ENCODE measurements at regions not wholly inside any gene's neighbourhood (a gene's known extent, or its start where the extent isn't known, plus 50 kb on each side); places are given as distances from the start of the nearest gene placed in this dataset.

DNA sequence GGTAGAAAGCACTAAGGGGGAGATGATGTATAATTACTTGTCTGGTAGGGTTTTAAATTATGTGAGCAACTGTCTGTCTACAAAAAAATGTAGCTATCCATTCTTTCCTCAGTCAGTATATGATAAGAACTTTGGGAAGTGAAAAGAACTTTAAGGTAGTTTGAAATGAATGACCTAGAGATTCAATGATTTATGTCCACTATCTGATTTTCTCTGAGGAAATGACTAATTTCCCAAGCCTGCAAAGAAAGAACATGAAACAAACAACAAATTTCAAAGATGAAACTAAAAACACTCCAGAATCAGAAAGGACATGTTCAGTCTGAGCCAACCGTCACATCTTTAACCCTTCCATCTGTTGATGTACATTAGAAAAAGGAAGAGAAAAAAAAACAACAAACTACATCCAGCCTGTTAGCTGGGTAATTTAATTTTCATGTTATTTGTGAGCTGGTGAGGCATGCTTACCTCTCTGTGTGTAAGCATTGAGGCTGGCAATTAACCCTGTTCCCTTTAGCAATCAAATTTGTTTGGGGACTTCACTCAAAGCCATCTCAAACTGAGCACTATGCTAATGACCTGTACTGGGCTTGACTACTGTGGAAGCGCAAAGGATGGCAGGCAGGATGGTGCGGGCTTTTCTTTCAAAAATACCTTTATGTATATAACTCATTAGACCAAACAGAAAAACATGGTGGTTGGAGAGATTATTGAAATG, 220.1 kb downstream of the TUSC7 start:
- TF ChIP-seq, protein P1, sequence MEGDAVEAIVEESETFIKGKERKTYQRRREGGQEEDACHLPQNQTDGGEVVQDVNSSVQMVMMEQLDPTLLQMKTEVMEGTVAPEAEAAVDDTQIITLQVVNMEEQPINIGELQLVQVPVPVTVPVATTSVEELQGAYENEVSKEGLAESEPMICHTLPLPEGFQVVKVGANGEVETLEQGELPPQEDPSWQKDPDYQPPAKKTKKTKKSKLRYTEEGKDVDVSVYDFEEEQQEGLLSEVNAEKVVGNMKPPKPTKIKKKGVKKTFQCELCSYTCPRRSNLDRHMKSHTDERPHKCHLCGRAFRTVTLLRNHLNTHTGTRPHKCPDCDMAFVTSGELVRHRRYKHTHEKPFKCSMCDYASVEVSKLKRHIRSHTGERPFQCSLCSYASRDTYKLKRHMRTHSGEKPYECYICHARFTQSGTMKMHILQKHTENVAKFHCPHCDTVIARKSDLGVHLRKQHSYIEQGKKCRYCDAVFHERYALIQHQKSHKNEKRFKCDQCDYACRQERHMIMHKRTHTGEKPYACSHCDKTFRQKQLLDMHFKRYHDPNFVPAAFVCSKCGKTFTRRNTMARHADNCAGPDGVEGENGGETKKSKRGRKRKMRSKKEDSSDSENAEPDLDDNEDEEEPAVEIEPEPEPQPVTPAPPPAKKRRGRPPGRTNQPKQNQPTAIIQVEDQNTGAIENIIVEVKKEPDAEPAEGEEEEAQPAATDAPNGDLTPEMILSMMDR (IDR thresholded peaks at IDR 0.05) = no peak
- no peak for TF ChIP-seq POLR2AphosphoS5 (IDR thresholded peaks at IDR 0.05)

Measured in prostate gland (tissue), 2 donors.